ENCODE measurements at regions not wholly inside any gene's neighbourhood (a gene's known extent, or its start where the extent isn't known, plus 50 kb on each side); places are given as distances from the start of the nearest gene placed in this dataset.

DNA sequence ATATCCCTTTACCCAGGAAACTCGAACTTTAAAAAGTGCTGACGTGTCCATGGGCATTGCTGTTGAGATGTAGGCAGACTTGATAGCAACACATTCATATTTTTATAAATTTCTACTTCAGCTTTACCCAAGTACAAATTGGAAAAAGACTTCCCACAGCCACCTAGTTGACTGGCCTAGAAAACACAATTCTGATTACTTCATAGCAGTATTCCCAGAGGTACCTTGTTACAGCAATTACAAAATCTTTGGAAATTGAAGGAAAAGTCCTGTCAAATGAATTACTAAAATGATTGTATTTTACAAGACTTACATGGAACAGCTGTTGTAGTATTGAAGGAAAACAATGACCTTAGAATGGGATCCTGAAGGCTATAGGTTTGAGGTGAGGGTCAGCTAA is 130.7 kb upstream of the NREP start:
- no peak for DNase-seq (ENCODE audit: low read depth)

DNA sequence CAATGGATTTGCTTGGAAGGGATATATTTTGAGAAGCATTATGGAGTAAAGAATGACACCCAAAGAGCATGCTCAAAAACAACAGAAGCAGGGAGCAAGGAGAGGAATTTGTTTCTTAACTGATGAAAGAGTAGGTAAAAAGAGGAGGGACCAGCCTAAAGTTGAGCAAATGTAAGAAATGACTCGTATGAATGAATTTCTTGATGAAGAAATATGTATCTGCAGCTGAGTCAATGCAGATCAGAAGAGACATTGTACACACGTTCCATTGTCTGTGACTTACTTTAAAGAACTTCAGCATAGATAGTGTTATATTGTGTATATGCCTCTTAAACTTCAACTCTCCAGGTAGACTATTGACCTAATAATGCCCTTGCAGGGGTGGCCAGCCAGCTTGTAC is 112.7 kb upstream of the NREP start:
- peak; percentile 17 for DNase-seq (ENCODE audit: low read depth)

DNA sequence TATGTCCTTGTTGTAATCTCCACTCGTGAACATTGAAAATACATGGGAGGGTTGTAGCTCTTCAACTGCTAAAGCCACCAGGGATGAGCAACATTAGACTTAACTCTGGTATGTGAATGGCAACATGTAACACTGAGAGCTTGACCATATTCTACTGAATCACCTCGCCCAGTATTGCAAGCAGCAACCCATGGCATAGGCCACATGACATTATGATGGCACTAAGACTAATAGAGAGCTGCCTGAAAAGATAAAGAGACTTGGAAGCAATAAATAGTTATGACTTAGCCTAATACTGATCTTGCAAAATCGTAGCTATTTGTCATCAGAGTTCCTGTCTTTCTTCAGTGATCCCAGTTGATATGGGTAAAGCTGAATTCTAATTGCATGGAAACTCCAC is 108.4 kb upstream of the NREP start:
- peak; percentile 7 for DNase-seq (ENCODE audit: low read depth)

DNA sequence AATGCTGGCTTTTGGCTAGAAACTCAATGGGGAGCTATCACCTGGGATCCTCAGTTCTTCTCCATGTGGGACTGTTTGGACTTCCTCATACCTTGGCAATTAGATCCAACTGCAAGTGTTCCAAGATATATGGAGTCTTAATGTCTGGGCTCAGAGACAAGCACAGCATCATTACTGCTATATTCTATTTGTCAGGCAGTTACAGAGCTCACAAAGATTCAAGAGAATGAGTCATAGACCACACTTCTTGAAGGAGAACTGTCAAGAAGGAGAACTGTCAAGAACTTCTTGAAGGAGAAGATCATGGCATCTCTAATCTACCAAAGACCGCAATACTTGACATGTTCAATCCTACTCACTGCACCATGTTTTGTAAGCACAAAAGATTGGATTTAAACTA is 106.8 kb upstream of the NREP start:
- DNase-seq (ENCODE audit: low read depth) = peak; percentile 34

DNA sequence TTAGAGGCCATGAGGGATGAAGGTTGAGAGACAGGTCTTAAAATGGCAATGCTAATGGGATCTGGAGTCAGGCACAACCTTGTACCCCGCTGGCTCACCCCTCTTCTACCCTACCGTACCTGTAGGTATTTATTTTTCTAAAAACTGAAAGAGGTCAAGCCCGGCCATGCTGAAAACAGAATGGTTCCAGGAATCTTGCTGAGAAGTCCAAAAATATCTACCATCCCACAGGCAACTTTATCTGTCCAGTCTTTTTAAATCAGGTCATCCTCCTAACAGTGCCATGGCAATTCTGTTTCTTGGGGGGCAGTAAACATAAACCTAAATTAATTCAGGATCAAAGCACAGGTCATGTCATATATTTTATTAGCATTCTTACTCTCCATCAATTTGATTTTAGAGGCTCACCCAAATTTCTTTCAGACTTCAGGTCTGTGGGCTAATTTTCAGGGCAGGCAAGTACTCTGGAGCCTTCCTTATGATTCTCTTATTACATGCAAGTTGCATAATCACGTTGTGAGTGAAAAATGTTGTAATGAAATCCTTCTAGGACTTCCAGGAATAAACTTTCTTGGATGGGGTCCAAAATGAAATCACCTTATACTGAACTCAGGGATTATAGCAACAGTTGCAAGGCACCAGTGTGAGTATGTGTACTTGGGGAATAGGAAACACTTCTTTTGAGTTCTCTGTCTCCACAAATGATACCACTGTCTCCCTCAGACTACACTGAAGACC is 102.7 kb upstream of the NREP start:
- DNase-seq (ENCODE audit: low read depth) = peak; percentile 66

DNA sequence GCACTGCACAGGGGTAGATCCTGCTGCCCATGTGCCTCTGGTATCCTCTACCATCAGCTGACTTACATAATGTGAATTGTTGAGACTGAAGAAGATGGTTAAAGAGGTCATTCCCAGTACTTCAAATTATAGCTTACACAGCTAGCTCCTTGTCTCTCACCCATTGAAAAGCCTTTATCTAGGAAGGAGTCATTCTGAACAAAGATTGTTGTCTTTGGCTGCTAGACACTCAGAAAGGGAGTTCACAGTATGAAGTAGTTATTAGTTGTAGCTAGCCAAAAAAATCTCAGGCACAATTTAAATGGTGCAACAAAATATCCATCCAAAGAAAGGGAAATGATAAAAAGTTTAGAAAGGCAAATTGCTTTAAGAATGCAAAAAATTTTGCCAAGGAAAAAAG is 102.0 kb upstream of the NREP start:
- peak; percentile 57 for DNase-seq (ENCODE audit: low read depth)

GRCh38 chr5:111857623-111858022 is 100.6 kb upstream of the NREP start:
- peak; percentile 25 for DNase-seq (ENCODE audit: low read depth)

GRCh38 chr5:111856876-111857466 is 100.0 kb upstream of the NREP start:
- DNase-seq (ENCODE audit: low read depth) = no peak

- no peak for DNase-seq (ENCODE audit: low read depth)
These were observed 98.4 kb upstream of the NREP start for GRCh38 chr5:111855356-111855755.

DNA sequence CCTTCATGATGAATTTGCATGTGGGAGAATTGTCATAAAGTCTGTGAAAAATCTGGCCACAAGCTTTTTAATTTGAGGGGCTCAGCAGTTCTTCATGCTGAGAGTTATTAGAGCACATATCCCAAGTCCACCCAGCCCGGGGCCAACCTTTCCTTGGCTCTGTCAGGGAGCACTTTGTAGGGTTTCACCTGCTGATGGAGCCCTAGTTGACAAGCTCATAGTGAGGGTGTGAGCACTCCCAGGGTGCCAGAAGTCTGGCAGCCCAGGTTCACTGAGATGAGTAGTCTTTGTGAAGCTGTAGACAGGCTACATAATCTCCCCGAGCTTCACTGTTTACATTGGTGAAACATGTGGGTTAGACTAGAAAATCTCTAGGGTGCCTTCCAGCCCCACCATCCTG is 97.2 kb upstream of the NREP start:
- DNase-seq (ENCODE audit: low read depth) = no peak

- DNase-seq (ENCODE audit: low read depth) = peak; percentile 62
These were observed 96.8 kb upstream of the NREP start for GRCh38 chr5:111853748-111854147.

DNA sequence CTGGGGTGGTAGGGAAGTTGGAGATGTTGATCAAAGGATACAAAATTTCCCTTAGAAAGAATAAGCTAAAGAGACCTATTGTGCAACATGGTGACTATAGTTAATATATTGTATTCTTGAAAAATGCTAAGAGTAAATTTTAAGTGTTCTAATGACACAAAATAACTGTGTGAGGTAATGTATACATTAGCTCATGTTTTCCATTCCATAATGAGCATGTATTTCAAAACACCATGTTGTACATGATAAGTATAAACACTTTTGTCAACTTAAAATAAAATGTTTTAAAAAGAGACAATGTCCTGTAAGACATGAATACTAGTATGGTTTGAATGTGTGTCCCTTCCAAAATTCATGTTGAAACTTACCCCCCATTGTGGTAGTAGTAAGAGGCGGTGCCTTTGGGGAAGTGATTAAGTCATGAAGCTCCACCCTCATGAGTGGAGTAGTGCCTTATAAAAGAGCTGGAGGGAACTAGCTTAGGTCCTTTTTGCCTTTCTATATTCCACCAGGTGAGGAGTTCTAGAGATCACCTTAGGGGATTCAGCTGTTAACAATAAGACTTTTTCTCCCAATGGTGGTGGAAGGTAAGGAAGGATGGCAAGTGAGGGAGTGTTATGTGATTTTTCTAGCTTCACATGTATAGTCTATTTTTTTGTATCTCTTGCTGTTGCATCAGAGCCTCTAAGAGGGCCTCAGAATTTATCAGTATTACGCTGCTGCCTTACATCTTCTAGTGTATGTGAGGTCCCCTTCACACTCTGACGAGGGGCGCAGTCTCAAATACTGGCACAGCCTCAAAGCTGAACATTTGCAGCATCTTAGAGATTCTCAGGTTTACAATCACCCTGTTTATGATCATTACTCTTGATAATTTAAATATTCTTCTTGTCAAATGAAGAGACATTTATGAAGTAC is 94.9 kb upstream of the NREP start:
- no peak for DNase-seq (ENCODE audit: low read depth)

DNA sequence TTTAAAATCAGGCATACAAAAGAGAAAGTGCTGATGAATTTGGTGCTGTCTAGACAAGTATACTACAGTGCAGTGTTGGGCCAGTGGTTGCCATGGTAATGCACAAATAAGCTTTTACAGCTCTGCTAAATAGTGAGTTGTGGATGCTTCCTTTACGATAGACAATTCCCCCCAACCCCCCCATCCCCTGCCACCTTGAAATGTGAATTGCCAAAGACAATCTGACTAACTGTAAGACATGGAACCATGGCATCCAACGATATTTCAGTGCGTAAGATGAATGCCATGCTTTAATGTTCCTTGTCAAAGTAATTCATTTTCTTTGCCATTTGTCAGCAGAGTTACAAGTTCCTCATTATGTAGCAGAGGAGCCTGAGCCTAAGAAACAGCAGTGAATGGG is 91.5 kb upstream of the NREP start:
- DNase-seq (ENCODE audit: low read depth) = peak; percentile 28

- DNase-seq (ENCODE audit: low read depth) = no peak
These were observed 90.3 kb upstream of the NREP start for GRCh38 chr5:111847052-111847925.

- DNase-seq (ENCODE audit: low read depth) = no peak
These were observed 83.2 kb upstream of the NREP start for GRCh38 chr5:111840036-111840674.

- DNase-seq (ENCODE audit: low read depth) = no peak
These were observed 82.4 kb upstream of the NREP start for GRCh38 chr5:111839438-111839837.

- DNase-seq (ENCODE audit: low read depth) = peak; percentile 22
These were observed 79.4 kb upstream of the NREP start for GRCh38 chr5:111836426-111836825.

GRCh38 chr5:111834926-111835599 is 78.1 kb upstream of the NREP start:
- peak; percentile 13 for DNase-seq (ENCODE audit: low read depth)

GRCh38 chr5:111830333-111830732 is 73.3 kb upstream of the NREP start:
- DNase-seq (ENCODE audit: low read depth) = peak; percentile 75

DNA sequence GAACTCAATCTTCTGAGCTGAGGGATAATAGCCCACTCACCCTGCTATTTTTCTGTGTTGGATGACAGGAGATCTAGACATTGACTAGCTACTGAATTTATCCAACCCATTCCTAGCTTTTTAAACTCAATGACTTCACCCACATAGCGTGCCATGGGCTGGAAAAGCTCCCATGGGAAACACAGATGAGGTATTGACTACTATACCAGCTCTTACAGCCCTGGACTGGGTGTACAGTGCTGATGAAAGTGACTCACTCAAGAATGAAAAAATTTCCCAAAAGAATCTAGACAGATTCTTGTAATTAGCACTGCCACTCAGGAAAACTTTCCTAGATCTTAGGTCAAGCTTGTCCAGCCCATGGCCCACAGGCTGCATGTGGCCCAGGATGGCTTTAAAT is 72.7 kb upstream of the NREP start:
- peak; percentile 94 for DNase-seq (ENCODE audit: low read depth)

GRCh38 chr5:111826064-111826463 is 69.1 kb upstream of the NREP start:
- no peak for DNase-seq (ENCODE audit: low read depth)

Data from EH (cell line).